Loucy (cell line): ENCODE measurements at regions not wholly inside any gene's neighbourhood (a gene's known extent, or its start where the extent isn't known, plus 50 kb on each side); places are given as distances from the start of the nearest gene placed in this dataset.

Source experiments
- H2AFZ ChIP-seq: fragments of 200-600 bp; sonication (generic); 2 replicates; pipeline ENCODE4 v1.6.0; 2016; ENCODE audit warnings: antibody characterized with exemption, mild to moderate bottlenecking, low read length, moderate library complexity
- H3F3A ChIP-seq: fragments of 200-600 bp; 2 replicates; pipeline ENCODE4 v1.6.0; 2016; ENCODE audit warnings: antibody characterized with exemption, low read depth, mild to moderate bottlenecking
- H3K27me3 ChIP-seq: fragments of 200-600 bp; sonication (generic); 2 replicates; pipeline ENCODE4 v1.6.1; 2014; ENCODE audit warnings: low read length, mild to moderate bottlenecking; ENCODE audit not compliant: insufficient read depth, poor library complexity, severe bottlenecking
- H3K36me3 ChIP-seq: fragments of 200-600 bp; sonication (generic); 2 replicates; pipeline ENCODE4 v1.6.1; 2016; ENCODE audit warnings: low read length; ENCODE audit not compliant: insufficient read depth
- H3K4me1 ChIP-seq: fragments of 200-600 bp; sonication (generic); 2 replicates; pipeline ENCODE4 v1.5.1; 2014; ENCODE audit warnings: low read length, mild to moderate bottlenecking; ENCODE audit not compliant: insufficient read depth, poor library complexity, severe bottlenecking
- H3K4me2 ChIP-seq: fragments of 200-600 bp; sonication (generic); 2 replicates; pipeline ENCODE4 v1.6.0; 2014; ENCODE audit warnings: antibody characterized with exemption, low read length, low read depth, mild to moderate bottlenecking; ENCODE audit not compliant: poor library complexity, severe bottlenecking
- H3K4me3 ChIP-seq: fragments of 200-600 bp; sonication (generic); 2 replicates; pipeline ENCODE4 v1.5.1; 2014; ENCODE audit warnings: low read length, mild to moderate bottlenecking, mixed read lengths; ENCODE audit not compliant: poor library complexity, severe bottlenecking
- H3K79me2 ChIP-seq: fragments of 200-600 bp; sonication (generic); 2 replicates; pipeline ENCODE4 v1.6.1; 2014; ENCODE audit warnings: low read length; ENCODE audit not compliant: insufficient read depth
- H3K9ac ChIP-seq: fragments of 200-600 bp; sonication (generic); 2 replicates; pipeline ENCODE4 v1.6.0; 2014; ENCODE audit warnings: mild to moderate bottlenecking, low read depth, low read length, moderate library complexity; ENCODE audit not compliant: poor library complexity, severe bottlenecking
- H3K9me2 ChIP-seq: fragments of 200-600 bp; sonication (generic); replicated peaks from 2 replicates; pipeline ENCODE4 v1.6.1; 2016; ENCODE audit warnings: low read depth, low read length, mixed read lengths
- H3K9me3 ChIP-seq: fragments of 200-600 bp; sonication (generic); 2 replicates; pipeline ENCODE4 v1.6.1; 2014; ENCODE audit warnings: mild to moderate bottlenecking, antibody characterized with exemption, low read length, low read depth; ENCODE audit not compliant: insufficient read depth
- H4K20me1 ChIP-seq: fragments of 200-600 bp; sonication (generic); 2 replicates; pipeline ENCODE4 v1.6.0; 2014; ENCODE audit warnings: antibody characterized with exemption, low read length, mild to moderate bottlenecking; ENCODE audit not compliant: insufficient read depth, poor library complexity, severe bottlenecking
- CTCF ChIP-seq: fragments of 200-600 bp; sonication (generic); conservative IDR thresholded peaks from 2 replicates; pipeline ENCODE4 v1.5.1; 2014; ENCODE audit warnings: mild to moderate bottlenecking, antibody characterized with exemption, low read length
- EZH2phosphoT487 ChIP-seq: fragments of 200-600 bp; IDR thresholded peaks from 2 replicates; pipeline ENCODE4 v1.6.1; 2018; ENCODE audit warnings: antibody characterized with exemption, mild to moderate bottlenecking, moderate library complexity, borderline replicate concordance

GRCh38 chr12:96094201-96094600 is 58.8 kb upstream of the LTA4H start:
- H3K79me2 ChIP-seq: no peaks in the 10 kb centered on the region
- TF ChIP-seq CTCF: no peak
- no peak for TF ChIP-seq EZH2phosphoT487
- H3K36me3 ChIP-seq: no peaks in the 10 kb centered on the region
- peak overlapping the region; percentile 35 for H3K4me3 ChIP-seq
- H3K9me3 ChIP-seq: peaks cover 5% of the 10 kb centered on the region; the same call in 1 of the 2 replicates
- peak overlapping the region; percentile 51 for H3K4me2 ChIP-seq
- H4K20me1 ChIP-seq: no peaks in the 10 kb centered on the region
- peak overlapping the region; percentile 32 for H3K9ac ChIP-seq
- no peaks in the 10 kb centered on the region for H3F3A ChIP-seq
- H2AFZ ChIP-seq: peak overlapping the region; percentile 56
- no peaks in the 10 kb centered on the region for H3K9me2 ChIP-seq
- no peaks in the 10 kb centered on the region for H3K27me3 ChIP-seq
- H3K4me1 ChIP-seq: peaks cover 29% of the 10 kb centered on the region

- Histone ChIP-seq H3F3A (no peaks in the 10 kb centered on the region), H3K36me3 (no peaks in the 10 kb centered on the region), H3K4me3 (no peak overlapping the region), H3K4me1 (peaks cover 47% of the 10 kb centered on the region), H3K79me2 (no peaks in the 10 kb centered on the region), H3K9ac (no peak overlapping the region), H3K27me3 (no peaks in the 10 kb centered on the region), H4K20me1 (no peaks in the 10 kb centered on the region), H3K9me2 (no peaks in the 10 kb centered on the region), H3K9me3 (no peaks in the 10 kb centered on the region), H3K4me2 (no peak overlapping the region), H2AFZ (peak overlapping the region; percentile 3; the same call in 1 of the 2 replicates)
- TF ChIP-seq EZH2phosphoT487 (no peak), CTCF (no peak)
Observed at GRCh38 chr12:96098631-96099030, 63.2 kb upstream of the LTA4H start.

GRCh38 chr12:96099421-96099820 is 64.0 kb upstream of the LTA4H start:
- H3K36me3 ChIP-seq: no peaks in the 10 kb centered on the region

More at GRCh38 chr12:96099421-96099820, 64.0 kb upstream of the LTA4H start:
- H2AFZ ChIP-seq: peak overlapping the region; percentile 3; the same call in 1 of the 2 replicates
- no peaks in the 10 kb centered on the region for H3K9me2 ChIP-seq
- H3K9ac ChIP-seq: peak overlapping the region; percentile 29
- no peaks in the 10 kb centered on the region for H3K27me3 ChIP-seq
- TF ChIP-seq CTCF (no peak), EZH2phosphoT487 (no peak)
- peak overlapping the region; percentile 37 for H3K4me3 ChIP-seq
- no peaks in the 10 kb centered on the region for H3F3A ChIP-seq
- no peaks in the 10 kb centered on the region for H3K79me2 ChIP-seq
- peak overlapping the region; percentile 56 for H3K4me2 ChIP-seq
- H3K9me3 ChIP-seq: no peaks in the 10 kb centered on the region
- H4K20me1 ChIP-seq: no peaks in the 10 kb centered on the region
- peaks cover 40% of the 10 kb centered on the region for H3K4me1 ChIP-seq
